IMR-90 (cell line): ENCODE measurements at regions not wholly inside any gene's neighbourhood (a gene's known extent, or its start where the extent isn't known, plus 50 kb on each side); places are given as distances from the start of the nearest gene placed in this dataset.

ENCODE experiments used
- ATAC-seq: fragments of 200-7000 bp; cut with Tn5 transposase; 2 replicates; pipeline ENCODE4 v1.9.1; 2020; ENCODE audit warnings: low read depth, mild to moderate bottlenecking, moderate library complexity
- BruUV-seq: library from RNA; stranded (reverse); fragments of 400-500 nt; replicated peaks from 2 replicates; lab custom pipeline; 2021; lab: Mats Ljungman, UMichigan
- CTCF ChIA-PET: fragments of 300-600 bp; formaldehyde crosslinking; extraction: SDS; loops from one replicate; lab custom pipeline; 2021; ENCODE audit warnings: antibody characterized with exemption; lab: Yijun Ruan, JAX
- POLR2A ChIA-PET: fragments of 300-600 bp; sonication (Branson Sonifier 250); formaldehyde crosslinking; loops from one replicate; lab custom pipeline; 2022; ENCODE audit warnings: antibody characterized with exemption; ENCODE audit not compliant: unreplicated experiment; lab: Charles Lee
- DNase-seq: peaks from one replicate; pipeline ENCODE4 v3.0.0; 2013
- H2AFZ ChIP-seq: replicated peaks from 2 replicates; pipeline ENCODE3; 2013; ENCODE audit warnings: low read length, mild to moderate bottlenecking; ENCODE audit not compliant: poor library complexity
- H2AK5ac ChIP-seq: 2 replicates; pipeline ENCODE4 v1.6.1; 2013; ENCODE audit warnings: low read depth, low read length, inconsistent platforms
- H2AK9ac ChIP-seq: replicated peaks from 2 replicates; pipeline ENCODE3; 2013; ENCODE audit warnings: mild to moderate bottlenecking, low read depth, low read length, moderate library complexity; ENCODE audit not compliant: poor library complexity
- H2BK120ac ChIP-seq: 2 replicates; pipeline ENCODE4 v1.6.1; 2013; ENCODE audit warnings: low read depth, low read length, inconsistent platforms
- H2BK15ac ChIP-seq: 3 replicates; pipeline ENCODE4 v1.6.1; 2013; ENCODE audit warnings: low read depth, low read length, inconsistent platforms
- H2BK20ac ChIP-seq: 2 replicates; pipeline ENCODE4 v1.6.1; 2013; ENCODE audit warnings: low read depth, mild to moderate bottlenecking, inconsistent platforms, low read length, moderate library complexity
- H2BK5ac ChIP-seq: 2 replicates; pipeline ENCODE4 v1.6.1; 2013; ENCODE audit warnings: mild to moderate bottlenecking, low read depth, low read length, inconsistent platforms; ENCODE audit not compliant: poor library complexity, severe bottlenecking
- H3K14ac ChIP-seq: replicated peaks from 2 replicates; pipeline ENCODE4 v1.6.1; 2013; ENCODE audit warnings: low read depth, low read length, inconsistent platforms
- H3K18ac ChIP-seq: 2 replicates; pipeline ENCODE4 v1.6.1; 2013; ENCODE audit warnings: low read depth, low read length, control low read depth
- H3K23ac ChIP-seq: 2 replicates; pipeline ENCODE4 v1.6.1; 2013; ENCODE audit warnings: low read depth, low read length, inconsistent platforms
- H3K27ac ChIP-seq: 2 replicates; pipeline ENCODE4 v1.5.1; 2013; ENCODE audit warnings: mild to moderate bottlenecking, control low read depth, low read length; ENCODE audit not compliant: insufficient read depth
- H3K27me3 ChIP-seq: 2 replicates; pipeline ENCODE4 v1.6.1; 2013; ENCODE audit warnings: low read length; ENCODE audit not compliant: control insufficient read depth, insufficient read depth
- H3K36me3 ChIP-seq: 2 replicates; pipeline ENCODE4 v1.6.1; 2013; ENCODE audit warnings: low read length, mixed read lengths; ENCODE audit not compliant: control insufficient read depth, insufficient read depth
- H3K4ac ChIP-seq: 2 replicates; pipeline ENCODE4 v1.6.1; 2013; ENCODE audit warnings: low read depth, low read length, inconsistent platforms
- H3K4me1 ChIP-seq: 2 replicates; pipeline ENCODE4 v1.6.1; 2013; ENCODE audit warnings: low read length, mixed read lengths; ENCODE audit not compliant: control insufficient read depth, insufficient read depth
- H3K4me2 ChIP-seq: 2 replicates; pipeline ENCODE4 v1.6.1; 2013; ENCODE audit warnings: low read depth, mild to moderate bottlenecking, control low read depth, low read length, moderate library complexity
- H3K4me3 ChIP-seq: 2 replicates; pipeline ENCODE4 v1.5.1; 2013; ENCODE audit warnings: low read depth, mild to moderate bottlenecking, control low read depth, low read length, moderate library complexity; ENCODE audit not compliant: insufficient read depth
- H3K56ac ChIP-seq: 2 replicates; pipeline ENCODE4 v1.6.1; 2013; ENCODE audit warnings: low read length, inconsistent platforms; ENCODE audit not compliant: insufficient read depth; ENCODE audit errors: extremely low read depth
- H3K79me1 ChIP-seq, 2 experiments: 2 replicates each; pipeline ENCODE4 v1.6.1; 2013; ENCODE audit warnings: low read length in 2 of 2, inconsistent platforms in 1 of 2, low read depth in 1 of 2
- H3K9ac ChIP-seq: 2 replicates; pipeline ENCODE4 v1.6.1; 2013; ENCODE audit warnings: low read depth, low read length, control low read depth
- H3K9me1 ChIP-seq: 2 replicates; pipeline ENCODE4 v1.6.1; 2013; ENCODE audit warnings: low read length, inconsistent platforms; ENCODE audit not compliant: insufficient read depth
- H3K9me3 ChIP-seq: 2 replicates; pipeline ENCODE4 v1.6.1; 2013; ENCODE audit warnings: low read length; ENCODE audit not compliant: control insufficient read depth, insufficient read depth
- H4K20me1 ChIP-seq: 2 replicates; pipeline ENCODE4 v1.6.1; 2013; ENCODE audit warnings: low read length, inconsistent platforms; ENCODE audit not compliant: insufficient read depth
- H4K5ac ChIP-seq: 2 replicates; pipeline ENCODE4 v1.6.1; 2013; ENCODE audit warnings: mild to moderate bottlenecking, low read depth, low read length, control low read depth
- H4K8ac ChIP-seq, 2 experiments: 2 replicates each; pipeline ENCODE4 v1.6.1; 2013; ENCODE audit warnings: low read depth in 2 of 2, low read length in 2 of 2, control low read depth in 1 of 2, inconsistent platforms in 1 of 2
- H4K91ac ChIP-seq: 2 replicates; pipeline ENCODE4 v1.6.1; 2013; ENCODE audit warnings: low read depth, low read length, inconsistent platforms; ENCODE audit not compliant: insufficient read depth
- RAD21 ChIP-seq: IDR thresholded peaks from 2 replicates; pipeline ENCODE4 v1.6.1; 2012; ENCODE audit warnings: low read length, improper control_type of control experiment
- RCOR1 ChIP-seq: IDR thresholded peaks from 2 replicates; pipeline ENCODE4 v1.6.1; 2012; ENCODE audit warnings: mild to moderate bottlenecking, low read length, improper control_type of control experiment; ENCODE audit not compliant: insufficient replicate concordance
- SMC3 ChIP-seq: fragments of 150-350 bp; IDR thresholded peaks from 2 replicates; pipeline ENCODE4 v1.6.1; 2016; ENCODE audit warnings: low read depth, mild to moderate bottlenecking, antibody characterized with exemption, low read length, moderate library complexity
- WGBS, 2 experiments: methylation state at CpG; one replicate each; pipeline versions ENCODE4 v1.1.5 to v1.1.7; 2013; ENCODE audit warnings: missing lambda C conversion rate in 2 of 2; ENCODE audit not compliant: insufficient read length in 1 of 2; ENCODE audit errors: extremely low coverage in 2 of 2; 5-methylcytosine and 5-hydroxymethylcytosine counted together
- dilution Hi-C: fragments of 300-500 bp; cut with HindIII; formaldehyde crosslinking; loops from one replicate; pipeline ENCODE4 v1.14.3; 2018; ENCODE audit warnings: low sequenced_read_pairs; ENCODE audit not compliant: unreplicated experiment
- in situ Hi-C: fragments of 300-500 bp; cut with MboI; formaldehyde crosslinking; loops from 3 replicates; pipeline ENCODE4 v1.14.3; 2019; ENCODE audit warnings: low sequenced_read_pairs, inconsistent platforms, mixed read lengths
- intact Hi-C: fragments of 100-400 bp; cut with micrococcal nuclease; formaldehyde crosslinking; loops from 2 replicates; pipeline ENCODE4 v1.10.0; 2022
- TF ChIP-seq, protein P1 (sequence below): conservative IDR thresholded peaks from 2 replicates; pipeline ENCODE4 v1.5.1; 2012; ENCODE audit warnings: mild to moderate bottlenecking, low read depth, low read length, improper control_type of control experiment

GRCh38 chr4:85084371-85085094 is 118.0 kb upstream of the WDFY3 start:
- TF ChIP-seq, protein P1, sequence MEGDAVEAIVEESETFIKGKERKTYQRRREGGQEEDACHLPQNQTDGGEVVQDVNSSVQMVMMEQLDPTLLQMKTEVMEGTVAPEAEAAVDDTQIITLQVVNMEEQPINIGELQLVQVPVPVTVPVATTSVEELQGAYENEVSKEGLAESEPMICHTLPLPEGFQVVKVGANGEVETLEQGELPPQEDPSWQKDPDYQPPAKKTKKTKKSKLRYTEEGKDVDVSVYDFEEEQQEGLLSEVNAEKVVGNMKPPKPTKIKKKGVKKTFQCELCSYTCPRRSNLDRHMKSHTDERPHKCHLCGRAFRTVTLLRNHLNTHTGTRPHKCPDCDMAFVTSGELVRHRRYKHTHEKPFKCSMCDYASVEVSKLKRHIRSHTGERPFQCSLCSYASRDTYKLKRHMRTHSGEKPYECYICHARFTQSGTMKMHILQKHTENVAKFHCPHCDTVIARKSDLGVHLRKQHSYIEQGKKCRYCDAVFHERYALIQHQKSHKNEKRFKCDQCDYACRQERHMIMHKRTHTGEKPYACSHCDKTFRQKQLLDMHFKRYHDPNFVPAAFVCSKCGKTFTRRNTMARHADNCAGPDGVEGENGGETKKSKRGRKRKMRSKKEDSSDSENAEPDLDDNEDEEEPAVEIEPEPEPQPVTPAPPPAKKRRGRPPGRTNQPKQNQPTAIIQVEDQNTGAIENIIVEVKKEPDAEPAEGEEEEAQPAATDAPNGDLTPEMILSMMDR, result peak; percentile 70
- TF ChIP-seq RAD21 (peak; percentile 50), RCOR1 (no peak), SMC3 (peak; percentile 40)
- Histone ChIP-seq H3K9me3 (no peaks in the 10 kb centered on the region), H2AK9ac (no peak overlapping the region), H3K27ac (no peak overlapping the region), H4K20me1 (no peaks in the 10 kb centered on the region), H2AFZ (no peak overlapping the region), H3K4me1 (no peaks in the 10 kb centered on the region), H4K91ac (no peak overlapping the region), H3K23ac (no peak overlapping the region), H3K18ac (no peak overlapping the region), H2AK5ac (no peak overlapping the region), H2BK120ac (no peak overlapping the region), H4K5ac (no peak overlapping the region), H4K8ac (no peak overlapping the region), H3K4me3 (no peak overlapping the region), H3K4ac (no peak overlapping the region), H3K4me2 (no peak overlapping the region), H3K56ac (no peak overlapping the region), H3K79me1 (no peaks in the 10 kb centered on the region), H3K14ac (no peak overlapping the region), H3K9ac (no peak overlapping the region), H3K36me3 (no peaks in the 10 kb centered on the region), H2BK15ac (no peak overlapping the region), H3K9me1 (no peaks in the 10 kb centered on the region), H2BK20ac (no peak overlapping the region), H3K27me3 (no peaks in the 10 kb centered on the region), H2BK5ac (no peak overlapping the region)
- intact Hi-C loops, result loop anchor here (1.0 kb wide), 2 partner anchors 286 to 664 kb away; no protein-coding TSS in a partner anchor
- peak; percentile 75 for DNase-seq
- peak; percentile 80 for ATAC-seq
- in situ Hi-C loops, result no loop called here
- ChIA-PET CTCF (interaction anchor here (0.6 to 1.6 kb wide), 12 partner anchors 18 to 981 kb away, joined by 3 to 8 read pairs (median 3); no protein-coding TSS in a partner anchor), POLR2A (no interaction called here)
- BruUV-seq, result no TSS peak
- no CpG with 5 or more reads among the region's 3 CpGs for WGBS, 2 experiments
- dilution Hi-C loops, result no loop called here
